B cell (primary cell): ENCODE measurements at regions not wholly inside any gene's neighbourhood (a gene's known extent, or its start where the extent isn't known, plus 50 kb on each side); places are given as distances from the start of the nearest gene placed in this dataset.

Experiments
- ATAC-seq: fragments of 200-7000 bp; cut with Tn5 transposase; one replicate; pipeline ENCODE4 v1.10.0; 2021; ENCODE audit warnings: low read depth, mild to moderate bottlenecking, moderate number of reproducible peaks, moderate library complexity
- CTCF ChIA-PET: fragments of 350-600 bp; sonication (Branson Sonifier 250); formaldehyde crosslinking; loops from one replicate; lab custom pipeline; 2021; ENCODE audit warnings: antibody characterized with exemption, inconsistent platforms; lab: Charles Lee
- POLR2A ChIA-PET: fragments of 350-600 bp; sonication (Branson Sonifier 250); formaldehyde crosslinking; loops from one replicate; lab custom pipeline; 2021; ENCODE audit warnings: antibody characterized with exemption; lab: Charles Lee
- DNase-seq: peaks from one replicate; pipeline ENCODE4 v3.0.0; 2013
- H2AFZ ChIP-seq: 2 replicates; pipeline ENCODE4 v1.6.1; 2012; ENCODE audit warnings: mild to moderate bottlenecking, low read depth, low read length; ENCODE audit not compliant: insufficient read depth, poor library complexity, severe bottlenecking
- H3K27ac ChIP-seq, 2 donors: 1 replicate in 1 of 2; 2 replicates in 1 of 2; pipeline ENCODE4 v1.5.1; 2012 to 2013; ENCODE audit warnings: low read length in 2 of 2, mild to moderate bottlenecking in 2 of 2, moderate library complexity in 1 of 2
- H3K27me3 ChIP-seq, 4 experiments: fragments of 200-600 bp in 1 of 4; sonication (generic) in 1 of 4; replicated peaks in 1 of 4; 1 replicate in 2 of 4; 2 replicates in 2 of 4; pipeline versions ENCODE4 v1.6.1 to v1.7.0; 2013 to 2016; ENCODE audit warnings: low read length in 3 of 4, mild to moderate bottlenecking in 2 of 4, mixed read lengths in 1 of 4, moderate library complexity in 1 of 4; ENCODE audit not compliant: insufficient read depth in 4 of 4, control insufficient read depth in 3 of 4; ENCODE audit errors: control extremely low read depth in 1 of 4
- H3K36me3 ChIP-seq, 2 experiments: replicated peaks in 1 of 2; 1 replicate in 1 of 2; 2 replicates in 1 of 2; pipeline versions ENCODE4 v1.6.1 to v1.7.1; 2013; ENCODE audit warnings: low read length in 1 of 2; ENCODE audit not compliant: insufficient read depth in 2 of 2, control insufficient read depth in 1 of 2; ENCODE audit errors: control extremely low read depth in 1 of 2, extremely low read depth in 1 of 2
- H3K4me1 ChIP-seq, 2 donors: fragments of 200-600 bp in 1 of 2; sonication (generic) in 1 of 2; 1 replicate in 1 of 2; 2 replicates in 1 of 2; pipeline versions ENCODE4 v1.5.1 to v1.6.1; 2013 to 2017; ENCODE audit warnings: low read length in 2 of 2; ENCODE audit not compliant: control insufficient read depth in 2 of 2, insufficient read depth in 2 of 2
- H3K4me2 ChIP-seq: replicated peaks from 2 replicates; pipeline ENCODE3; 2012; ENCODE audit warnings: mild to moderate bottlenecking, low read depth, low read length; ENCODE audit not compliant: poor library complexity, severe bottlenecking
- H3K4me3 ChIP-seq, 5 experiments: fragments of 200-600 bp in 1 of 5; sonication (generic) in 1 of 5; 1 replicate in 3 of 5; 2 replicates in 2 of 5; pipeline versions ENCODE4 v1.5.1 to v1.7.0; 2011 to 2016; ENCODE audit warnings: low read length in 4 of 5, mild to moderate bottlenecking in 4 of 5, low read depth in 2 of 5, control low read depth in 1 of 5, moderate library complexity in 1 of 5; ENCODE audit not compliant: insufficient read depth in 1 of 5; ENCODE audit errors: control extremely low read depth in 1 of 5, extremely low read depth in 1 of 5
- H3K79me2 ChIP-seq: fragments of 200-600 bp; sonication (generic); one replicate; pipeline ENCODE4 v1.6.0; 2016; ENCODE audit warnings: low read length; ENCODE audit not compliant: control insufficient read depth, insufficient read depth
- H3K9ac ChIP-seq: fragments of 200-600 bp; sonication (generic); 2 replicates; pipeline ENCODE4 v1.6.1; 2017; ENCODE audit warnings: mild to moderate bottlenecking, low read length, moderate library complexity
- H3K9me3 ChIP-seq, 3 donors: one replicate each; pipeline versions ENCODE4 v1.6.1 to v1.7.1; 2013; ENCODE audit warnings: low read length in 2 of 3; ENCODE audit not compliant: control insufficient read depth in 2 of 3, insufficient read depth in 1 of 3; ENCODE audit errors: control extremely low read depth in 1 of 3
- H4K20me1 ChIP-seq: 2 replicates; pipeline ENCODE4 v1.6.0; 2012; ENCODE audit warnings: mild to moderate bottlenecking, low read length; ENCODE audit not compliant: insufficient read depth, control insufficient read depth, poor library complexity, severe bottlenecking
- H3K27ac Mint-ChIP-seq: one replicate; pipeline ENCODE4 v1.8.0; 2021; ENCODE audit warnings: mixed read lengths
- H3K27me3 Mint-ChIP-seq: one replicate; pipeline ENCODE4 v1.8.0; 2021; ENCODE audit warnings: mixed read lengths
- H3K4me1 Mint-ChIP-seq: one replicate; pipeline ENCODE4 v1.8.0; 2021; ENCODE audit warnings: mixed read lengths
- H3K4me3 Mint-ChIP-seq: one replicate; pipeline ENCODE4 v1.8.0; 2021; ENCODE audit warnings: mixed read lengths
- H3K9me3 Mint-ChIP-seq: one replicate; pipeline ENCODE4 v1.8.0; 2022; ENCODE audit warnings: mixed read lengths; ENCODE audit not compliant: insufficient read depth
- CTCF ChIP-seq: fragments of 200-600 bp; IDR thresholded peaks from one replicate; pipeline ENCODE4 v1.8.0; 2022; ENCODE audit warnings: antibody characterized with exemption, mild to moderate bottlenecking
- EZH2 ChIP-seq: IDR thresholded peaks from 2 replicates; pipeline ENCODE4 v1.6.1; 2012; ENCODE audit warnings: borderline replicate concordance, low read depth, mild to moderate bottlenecking, moderate library complexity, low read length; ENCODE audit not compliant: insufficient read depth, poor library complexity, severe bottlenecking
- WGBS: methylation state at CpG from one replicate; pipeline ENCODE4 v1.1.5; 2013; ENCODE audit warnings: missing lambda C conversion rate; ENCODE audit not compliant: insufficient coverage; 5-methylcytosine and 5-hydroxymethylcytosine counted together
- intact Hi-C: fragments of 100-400 bp; cut with micrococcal nuclease; formaldehyde crosslinking; loops from one replicate; pipeline ENCODE4 v1.10.0; 2022

- ChIA-PET POLR2A (no interaction called here), CTCF (no interaction called here)
- TF ChIP-seq CTCF (no peak), EZH2 (no peak)
- Histone ChIP-seq H3K4me2 (no peak overlapping the region), H3K4me1 (no peaks in the 10 kb centered on the region), H3K4me3 (no peak overlapping the region), H3K27ac (no peak overlapping the region), H3K9ac (no peak overlapping the region), H2AFZ (no peak overlapping the region), H3K79me2 (no peaks in the 10 kb centered on the region), H3K9me3 (peaks cover 0 to 11% (median 0%) of the 10 kb centered on the region in 3 donors), H3K36me3 (no peaks in the 10 kb centered on the region), H4K20me1 (no peaks in the 10 kb centered on the region), H3K27me3 (no peaks in the 10 kb centered on the region)
- Mint-ChIP-seq H3K9me3 (no peaks in the 10 kb centered on the region), H3K4me1 (peaks cover 5% of the 10 kb centered on the region), H3K27me3 (no peaks in the 10 kb centered on the region), H3K27ac (no peak overlapping the region), H3K4me3 (no peak overlapping the region)
- no peak for DNase-seq
- intact Hi-C loops: no loop called here
- ATAC-seq: no peak
- no CpG with 5 or more reads among the region's 2 CpGs for WGBS
These were observed 129.2 kb upstream of the ANO3 start for GRCh38 chr11:26202754-26203153.

DNA sequence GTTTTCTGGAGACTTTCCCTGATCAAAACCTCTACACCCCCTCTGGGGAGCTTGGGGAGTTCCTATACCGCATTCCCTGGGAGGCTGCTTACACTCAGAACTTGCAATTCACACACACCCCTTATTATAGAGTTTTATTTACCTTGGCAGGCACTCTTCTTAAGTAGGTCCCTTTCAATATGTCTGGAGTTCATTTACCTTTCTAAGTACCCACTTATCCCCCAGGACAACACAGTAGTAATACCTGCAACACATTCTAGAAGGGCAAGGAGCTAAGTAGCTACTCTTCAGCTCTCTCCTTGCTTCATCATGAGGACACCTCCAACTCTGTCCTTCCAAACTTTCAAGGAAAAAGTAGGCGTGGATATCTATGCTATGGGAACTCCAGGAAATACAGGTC, 127.8 kb upstream of the ANO3 start:
- Histone ChIP-seq H3K27ac (no peak overlapping the region), H3K4me1 (no peaks in the 10 kb centered on the region), H3K27me3 (no peaks in the 10 kb centered on the region), H3K36me3 (no peaks in the 10 kb centered on the region), H3K9ac (no peak overlapping the region), H3K4me3 (no peak overlapping the region), H3K9me3 (peaks cover 0 to 11% (median 0%) of the 10 kb centered on the region in 3 donors), H2AFZ (no peak overlapping the region), H3K4me2 (no peak overlapping the region), H3K79me2 (no peaks in the 10 kb centered on the region), H4K20me1 (no peaks in the 10 kb centered on the region)
- no CpG with 5 or more reads among the region's 2 CpGs for WGBS
- POLR2A ChIA-PET: no interaction called here
- TF ChIP-seq CTCF: no peak
- no peak for TF ChIP-seq EZH2
- CTCF ChIA-PET: no interaction called here
- Mint-ChIP-seq H3K9me3 (no peaks in the 10 kb centered on the region), H3K27ac (no peak overlapping the region), H3K4me1 (peaks cover 5% of the 10 kb centered on the region), H3K4me3 (no peak overlapping the region), H3K27me3 (no peaks in the 10 kb centered on the region)
- DNase-seq (no peak), ATAC-seq (no peak)
- intact Hi-C loops: no loop called here
